ENCODE measurements at regions not wholly inside any gene's neighbourhood (a gene's known extent, or its start where the extent isn't known, plus 50 kb on each side); places are given as distances from the start of the nearest gene placed in this dataset.

DNA sequence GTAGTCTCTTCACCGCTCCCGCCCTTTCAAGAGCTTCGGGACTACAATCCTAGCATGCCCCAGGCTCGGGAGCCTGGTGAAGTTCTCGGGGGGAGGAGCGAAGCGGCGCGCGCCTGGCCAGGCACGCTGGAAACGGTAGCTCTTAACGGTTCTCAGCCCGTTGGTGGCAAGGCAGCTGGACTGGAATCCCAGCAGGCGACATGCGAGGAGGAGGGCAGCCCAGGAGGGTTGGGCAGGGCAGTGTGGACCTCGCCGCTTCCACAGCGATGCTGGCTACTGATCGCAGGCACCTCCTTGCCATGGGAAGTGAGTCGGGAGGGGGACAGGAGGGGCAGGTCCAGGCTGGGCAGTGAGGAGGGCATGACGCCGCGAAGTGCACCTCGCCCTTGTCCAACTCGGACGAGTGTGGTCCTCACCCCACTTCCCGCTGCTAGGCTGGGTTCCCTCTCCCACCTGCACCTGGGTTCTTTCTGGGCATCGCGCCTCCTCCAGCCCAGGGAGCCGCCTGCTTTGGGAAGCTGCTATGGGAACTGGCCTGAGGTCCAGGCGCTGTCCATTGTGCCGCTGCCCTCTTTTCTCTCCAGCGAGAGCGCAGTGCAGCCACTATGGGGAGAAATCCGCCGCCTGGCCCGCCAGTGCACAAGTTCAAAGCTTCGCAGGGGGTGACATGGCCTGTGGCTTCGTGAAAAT lies 367.8 kb upstream of the NUPR2 start:
- TF ChIP-seq, protein P1, sequence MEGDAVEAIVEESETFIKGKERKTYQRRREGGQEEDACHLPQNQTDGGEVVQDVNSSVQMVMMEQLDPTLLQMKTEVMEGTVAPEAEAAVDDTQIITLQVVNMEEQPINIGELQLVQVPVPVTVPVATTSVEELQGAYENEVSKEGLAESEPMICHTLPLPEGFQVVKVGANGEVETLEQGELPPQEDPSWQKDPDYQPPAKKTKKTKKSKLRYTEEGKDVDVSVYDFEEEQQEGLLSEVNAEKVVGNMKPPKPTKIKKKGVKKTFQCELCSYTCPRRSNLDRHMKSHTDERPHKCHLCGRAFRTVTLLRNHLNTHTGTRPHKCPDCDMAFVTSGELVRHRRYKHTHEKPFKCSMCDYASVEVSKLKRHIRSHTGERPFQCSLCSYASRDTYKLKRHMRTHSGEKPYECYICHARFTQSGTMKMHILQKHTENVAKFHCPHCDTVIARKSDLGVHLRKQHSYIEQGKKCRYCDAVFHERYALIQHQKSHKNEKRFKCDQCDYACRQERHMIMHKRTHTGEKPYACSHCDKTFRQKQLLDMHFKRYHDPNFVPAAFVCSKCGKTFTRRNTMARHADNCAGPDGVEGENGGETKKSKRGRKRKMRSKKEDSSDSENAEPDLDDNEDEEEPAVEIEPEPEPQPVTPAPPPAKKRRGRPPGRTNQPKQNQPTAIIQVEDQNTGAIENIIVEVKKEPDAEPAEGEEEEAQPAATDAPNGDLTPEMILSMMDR (IDR thresholded peaks at IDR 0.05; ENCODE audit: extremely low read depth in 1 of 2, insufficient read depth in 1 of 2, low read depth in 1 of 2, low read length in 2 of 2): no peak
- no peak for TF ChIP-seq EZH2 (IDR thresholded peaks at IDR 0.05; ENCODE audit: borderline replicate concordance, low read depth, low read length, severe bottlenecking)
- TF ChIP-seq, protein P2, sequence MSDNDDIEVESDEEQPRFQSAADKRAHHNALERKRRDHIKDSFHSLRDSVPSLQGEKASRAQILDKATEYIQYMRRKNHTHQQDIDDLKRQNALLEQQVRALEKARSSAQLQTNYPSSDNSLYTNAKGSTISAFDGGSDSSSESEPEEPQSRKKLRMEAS (IDR thresholded peaks at IDR 0.05; ENCODE audit: insufficient read depth, insufficient read length): no peak
- no peak for TF ChIP-seq POLR2A (IDR thresholded peaks at IDR 0.05; ENCODE audit: low read depth, low read length)
